Transverse colon (tissue), 4 donors: ENCODE measurements at regions not wholly inside any gene's neighbourhood (a gene's known extent, or its start where the extent isn't known, plus 50 kb on each side); places are given as distances from the start of the nearest gene placed in this dataset.

ENCODE experiments used
- DNase-seq: peaks from one replicate; pipeline ENCODE4 v3.0.0-alpha.2; 2019
- H3K27ac ChIP-seq, 4 donors: fragments of 200-600 bp; sonication (generic); 2 replicates each; pipeline ENCODE4 v1.5.1; 2016 to 2018; ENCODE audit warnings: inconsistent platforms in 4 of 4
- H3K27me3 ChIP-seq: fragments of 200-600 bp; sonication (generic); 2 replicates; pipeline ENCODE4 v1.5.1; 2017; ENCODE audit warnings: inconsistent platforms
- H3K36me3 ChIP-seq, 4 donors: fragments of 200-600 bp; sonication (generic); 2 replicates each; pipeline ENCODE4 v1.5.1; 2017 to 2019; ENCODE audit warnings: inconsistent platforms in 4 of 4
- H3K4me1 ChIP-seq, 4 donors: fragments of 200-600 bp; sonication (generic); 2 replicates each; pipeline ENCODE4 v1.5.1; 2017 to 2020; ENCODE audit warnings: inconsistent platforms in 4 of 4
- H3K4me3 ChIP-seq, 4 donors: fragments of 200-600 bp; sonication (generic); 1 replicate in 1 of 4; 2 replicates in 3 of 4; pipeline versions ENCODE4 v1.5.1 to v1.6.1; 2017 to 2019; ENCODE audit warnings: inconsistent platforms in 4 of 4
- H3K9me3 ChIP-seq, 2 donors: fragments of 200-600 bp; sonication (generic); 2 replicates each; pipeline ENCODE4 v1.5.1; 2017 to 2019; ENCODE audit warnings: inconsistent platforms in 2 of 2
- CTCF ChIP-seq, 5 experiments: fragments of 200-600 bp in 3 of 5; fragments of 450-650 bp in 2 of 5; sonication (generic) in 3 of 5; IDR thresholded peaks; 1 replicate in 2 of 5; 2 replicates in 3 of 5; pipeline ENCODE4 v1.5.1; 2016 to 2017; ENCODE audit warnings: antibody characterized with exemption in 5 of 5, inconsistent platforms in 3 of 5, mild to moderate bottlenecking in 2 of 5, moderate library complexity in 1 of 5
- EP300 ChIP-seq: sonication (generic); formaldehyde crosslinking; IDR thresholded peaks from one replicate; pipeline ENCODE4 v1.6.1; 2017; ENCODE audit warnings: antibody characterized with exemption, low read depth
- POLR2A ChIP-seq: fragments of 450-650 bp; IDR thresholded peaks from one replicate; pipeline ENCODE4 v1.6.1; 2016; ENCODE audit warnings: antibody characterized with exemption, mild to moderate bottlenecking, moderate library complexity
- POLR2AphosphoS5 ChIP-seq, 3 donors: sonication (generic); formaldehyde crosslinking; IDR thresholded peaks; one replicate each; pipeline ENCODE4 v1.6.1; 2016; ENCODE audit warnings: antibody characterized with exemption in 3 of 3
- WGBS, 2 donors: methylation state at CpG; one replicate each; pipeline ENCODE4 v1.1.5; 2018; ENCODE audit warnings: low coverage in 1 of 2; 5-methylcytosine and 5-hydroxymethylcytosine counted together
- in situ Hi-C, 4 donors: fragments of 200-750 bp; cut with MboI; loops; one replicate each; pipeline versions ENCODE4 v1.15.0 to v1.15.1; 2017; ENCODE audit warnings: low sequenced_read_pairs in 3 of 4, low pct_ligation_motif_present in 1 of 4, low pct_unique_long_range_greater_than_20kb in 1 of 4
- intact Hi-C: fragments of 100-400 bp; cut with DNase I; formaldehyde crosslinking; loops from one replicate; pipeline ENCODE4 v1.15.1; 2023; ENCODE audit warnings: low total_unique reads

GRCh38 chr2:147092266-147092665 lies 752.6 kb upstream of the ACVR2A start:
- intact Hi-C loops: no loop called here
- Histone ChIP-seq H3K27me3 (no peaks in the 10 kb centered on the region), H3K4me3 (no peak overlapping the region), H3K4me1 (no peaks in the 10 kb centered on the region), H3K36me3 (no peaks in the 10 kb centered on the region), H3K27ac (no peak overlapping the region), H3K9me3 (no peaks in the 10 kb centered on the region)
- DNase-seq: no peak
- WGBS, 2 donors: 96 to 100% methylated on average over 3 to 4 of the region's 4 CpGs
- in situ Hi-C loops: loop anchor here in 1 of 4 donors (25.0 kb wide), 1 partner anchor 820 kb away; no protein-coding TSS in a partner anchor
- TF ChIP-seq POLR2A: no peak
- no peak for TF ChIP-seq CTCF (IDR thresholded peaks at IDR 0.05)
- TF ChIP-seq POLR2AphosphoS5 (IDR thresholded peaks at IDR 0.05): no peak

DNA sequence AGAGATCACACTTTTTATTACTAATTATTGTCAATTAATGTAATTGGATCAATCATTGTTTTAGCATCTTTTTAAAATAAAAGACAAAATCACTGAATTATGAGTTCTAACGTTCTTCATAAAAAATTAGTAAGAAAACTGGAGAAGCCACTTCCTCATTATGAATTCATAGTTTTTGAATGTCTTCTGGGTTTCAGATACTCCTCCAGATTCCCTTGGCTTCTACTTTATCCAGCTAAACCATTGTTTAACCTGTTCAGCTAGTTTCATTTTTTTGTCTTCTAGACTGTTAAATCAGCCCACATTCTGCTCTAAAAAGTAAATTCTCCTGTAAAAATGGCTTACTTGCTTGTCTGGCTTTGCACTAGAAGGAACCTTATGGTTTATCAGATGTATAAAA lies 753.4 kb upstream of the ACVR2A start:
- TF ChIP-seq POLR2A (no peak), EP300 (no peak), POLR2AphosphoS5 (IDR thresholded peaks at IDR 0.05) (no peak), CTCF (IDR thresholded peaks at IDR 0.05) (no peak)
- Histone ChIP-seq H3K4me1 (no peaks in the 10 kb centered on the region), H3K27ac (no peak overlapping the region), H3K36me3 (no peaks in the 10 kb centered on the region), H3K27me3 (no peaks in the 10 kb centered on the region), H3K4me3 (no peak overlapping the region), H3K9me3 (no peaks in the 10 kb centered on the region)
- 0% methylated on average over 1 of the region's 1 CpG for WGBS, 2 donors
- intact Hi-C loops (no loop called here), in situ Hi-C loops (loop anchor here in 1 of 4 donors (25.0 kb wide), 1 partner anchor 821 kb away; no protein-coding TSS in a partner anchor)
- DNase-seq: no peak

DNA sequence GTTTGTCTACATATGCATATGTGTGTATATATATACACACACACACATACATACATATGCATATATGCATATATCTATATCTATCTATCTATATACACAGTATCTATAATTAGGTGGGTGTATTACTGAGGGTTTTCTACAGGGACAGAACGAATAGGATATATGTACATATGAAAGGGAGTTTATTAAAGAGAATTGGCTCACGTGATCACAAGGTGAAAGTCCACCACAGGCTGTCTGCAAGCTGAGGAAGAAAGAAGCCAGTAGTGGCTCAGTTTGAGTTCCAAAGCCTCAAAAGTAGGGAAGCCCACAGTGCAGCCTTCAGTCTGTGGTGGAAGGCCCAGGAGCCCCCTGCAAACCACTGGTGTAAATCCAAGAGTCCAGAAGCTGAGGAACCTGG lies 756.0 kb upstream of the ACVR2A start:
- H3K4me1 ChIP-seq: no peaks in the 10 kb centered on the region
- no peaks in the 10 kb centered on the region for H3K27me3 ChIP-seq
- no peak overlapping the region for H3K4me3 ChIP-seq
- H3K36me3 ChIP-seq: no peaks in the 10 kb centered on the region
- TF ChIP-seq CTCF (IDR thresholded peaks at IDR 0.05) (no peak), EP300 (no peak), POLR2A (no peak), POLR2AphosphoS5 (IDR thresholded peaks at IDR 0.05) (no peak)
- in situ Hi-C loops: loop anchor here in 2 of 4 donors (10.0 to 25.0 kb wide), 2 partner anchors 806 to 823 kb away; no protein-coding TSS in a partner anchor
- intact Hi-C loops: no loop called here
- H3K27ac ChIP-seq: no peak overlapping the region
- no peak for DNase-seq
- no peaks in the 10 kb centered on the region for H3K9me3 ChIP-seq
- 23 to 44% methylated on average over 2 of the region's 2 CpGs for WGBS, 2 donors

DNA sequence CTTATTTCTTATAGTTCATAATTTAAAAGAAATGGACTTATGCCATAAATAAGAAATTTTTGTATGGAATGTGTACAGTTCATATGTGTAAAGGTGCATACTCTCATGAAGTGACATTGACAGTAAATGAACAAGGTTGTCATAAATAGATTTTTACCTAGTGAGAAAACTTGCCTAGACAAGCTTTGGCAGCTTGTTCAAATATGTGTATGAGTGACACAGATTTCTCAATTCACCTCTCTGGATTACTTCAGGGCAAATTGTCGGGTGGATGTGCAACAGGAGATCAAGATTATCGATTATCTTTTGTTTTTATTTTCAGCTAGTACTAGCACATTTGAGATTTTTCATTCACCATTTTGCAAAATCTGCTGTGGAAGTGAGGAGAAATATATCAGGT lies 758.1 kb upstream of the ACVR2A start:
- intact Hi-C loops (no loop called here), in situ Hi-C loops (loop anchor here in 2 of 4 donors (10.0 to 25.0 kb wide), 2 partner anchors 808 to 826 kb away; no protein-coding TSS in a partner anchor)
- Histone ChIP-seq H3K4me3 (no peak overlapping the region), H3K9me3 (no peaks in the 10 kb centered on the region), H3K27me3 (no peaks in the 10 kb centered on the region), H3K4me1 (no peaks in the 10 kb centered on the region), H3K27ac (no peak overlapping the region), H3K36me3 (no peaks in the 10 kb centered on the region)
- TF ChIP-seq POLR2A: no peak
- TF ChIP-seq EP300: no peak
- no peak for TF ChIP-seq POLR2AphosphoS5 (IDR thresholded peaks at IDR 0.05)
- TF ChIP-seq CTCF (IDR thresholded peaks at IDR 0.05): no peak
- 88 to 100% methylated on average over 2 of the region's 2 CpGs for WGBS, 2 donors
- DNase-seq: no peak
